ENCODE measurements at regions not wholly inside any gene's neighbourhood (a gene's known extent, or its start where the extent isn't known, plus 50 kb on each side); places are given as distances from the start of the nearest gene placed in this dataset.
"Not testable (repeated sequence)": the region's sequence is repeated elsewhere in the genome, so short reads cannot be mapped to it uniquely, and the experiment has no call there.

DNA sequence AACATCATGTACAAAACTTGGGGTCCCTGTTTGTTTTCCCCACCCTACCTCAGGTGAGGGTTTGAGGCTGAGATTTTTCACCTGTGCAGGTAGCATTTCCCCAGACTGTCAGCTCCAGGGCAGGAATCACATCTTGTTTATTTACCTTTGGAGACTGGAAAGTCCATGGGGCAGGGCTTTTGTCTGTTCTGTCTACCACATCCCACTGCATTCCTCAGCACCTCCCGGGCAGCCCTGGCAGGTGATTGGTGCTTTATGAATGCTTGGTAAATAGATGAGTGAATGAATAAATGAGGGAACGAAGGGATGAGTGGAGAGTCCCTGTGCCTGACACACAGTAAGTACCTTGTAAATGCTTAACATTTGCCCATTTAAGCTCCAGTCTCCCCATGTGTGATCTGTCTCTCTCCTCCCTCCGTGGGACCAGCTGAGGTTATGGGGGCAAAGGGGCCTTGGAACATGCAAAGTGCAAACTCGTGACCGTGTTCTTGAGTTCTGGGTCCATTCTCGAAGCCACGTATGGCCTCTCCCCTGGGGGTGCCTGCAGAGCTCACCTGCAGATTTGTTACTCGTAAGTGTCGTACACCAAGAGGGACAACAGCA, 69.7 kb upstream of the PMEPA1 start:
- no peak for DNase-seq

DNA sequence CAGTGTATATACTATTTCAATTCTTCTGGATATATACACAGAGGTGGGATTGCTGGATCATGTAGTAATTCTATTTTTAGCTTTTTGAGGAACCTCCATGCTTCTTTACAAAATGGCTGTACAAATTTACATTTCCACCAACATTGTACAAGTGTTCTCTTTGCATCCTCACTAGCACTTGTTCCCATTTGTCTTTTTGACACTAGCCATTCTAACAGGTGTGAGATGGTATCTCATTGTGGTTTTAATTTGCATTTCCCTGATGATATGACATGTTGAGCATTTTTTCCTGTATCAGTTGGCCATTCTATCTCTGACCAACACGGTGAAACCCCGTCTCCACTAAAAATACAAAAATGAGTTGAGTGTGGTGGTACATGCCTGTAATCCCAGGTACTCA, 68.1 kb upstream of the PMEPA1 start:
- DNase-seq, result no peak

DNA sequence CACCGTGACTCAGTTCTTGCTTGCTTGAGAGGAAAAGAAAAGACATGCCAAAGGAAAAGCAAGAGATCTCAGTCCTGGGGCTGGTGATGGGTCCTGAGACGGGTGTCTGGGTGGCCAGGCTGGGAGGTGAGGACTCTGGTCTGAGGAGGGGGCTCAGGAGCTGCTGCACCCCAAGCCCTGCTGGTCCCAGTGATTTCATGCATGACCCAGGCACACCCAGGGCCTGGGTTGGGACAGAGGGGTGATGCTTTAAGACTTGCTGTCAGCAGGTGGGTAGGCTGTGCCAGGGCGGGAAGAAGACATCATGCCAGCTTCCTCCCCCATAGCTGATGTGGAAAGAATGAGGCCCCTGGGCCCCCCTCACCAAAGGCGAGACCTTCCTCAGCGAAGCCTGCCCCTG, 65.1 kb upstream of the PMEPA1 start:
- no peak for DNase-seq

DNA sequence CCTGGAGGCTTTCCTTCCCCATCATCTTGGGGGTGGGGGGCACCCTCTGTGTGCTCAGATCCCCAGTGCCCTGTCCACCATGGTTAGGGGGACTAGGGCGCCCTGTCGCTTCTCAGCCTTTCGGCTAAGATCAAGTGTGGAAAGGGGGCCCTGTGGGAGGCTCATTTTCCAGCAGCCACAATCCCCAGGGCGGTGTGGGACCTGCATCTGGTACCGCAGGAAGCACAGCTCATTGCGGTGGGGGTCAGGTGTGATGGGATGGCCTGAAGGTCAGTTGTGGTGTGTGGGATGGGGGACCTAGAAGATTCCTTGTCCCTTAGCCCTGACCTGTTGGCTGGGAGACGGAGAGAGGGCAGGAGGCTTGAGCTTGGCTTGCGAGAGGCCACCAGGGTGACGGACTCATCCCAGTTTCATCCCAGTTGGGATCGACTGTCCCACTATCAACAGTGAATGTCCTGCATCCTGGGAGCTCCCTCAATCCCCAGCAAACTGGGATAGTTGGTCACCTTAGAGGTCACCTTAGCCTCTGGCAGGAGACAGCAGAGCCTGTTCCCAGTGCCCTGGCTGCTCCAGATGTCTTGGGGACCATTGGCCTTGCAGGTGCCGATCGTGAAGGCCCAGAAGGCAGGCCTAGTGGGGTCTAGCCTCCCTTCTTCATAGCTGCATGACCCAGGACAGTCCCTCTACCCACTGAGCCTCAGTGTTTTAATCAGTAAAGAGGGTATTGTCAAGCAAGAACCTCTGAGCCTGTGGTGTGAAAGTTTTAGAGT, 64.5 kb upstream of the PMEPA1 start:
- DNase-seq, result no peak

DNA sequence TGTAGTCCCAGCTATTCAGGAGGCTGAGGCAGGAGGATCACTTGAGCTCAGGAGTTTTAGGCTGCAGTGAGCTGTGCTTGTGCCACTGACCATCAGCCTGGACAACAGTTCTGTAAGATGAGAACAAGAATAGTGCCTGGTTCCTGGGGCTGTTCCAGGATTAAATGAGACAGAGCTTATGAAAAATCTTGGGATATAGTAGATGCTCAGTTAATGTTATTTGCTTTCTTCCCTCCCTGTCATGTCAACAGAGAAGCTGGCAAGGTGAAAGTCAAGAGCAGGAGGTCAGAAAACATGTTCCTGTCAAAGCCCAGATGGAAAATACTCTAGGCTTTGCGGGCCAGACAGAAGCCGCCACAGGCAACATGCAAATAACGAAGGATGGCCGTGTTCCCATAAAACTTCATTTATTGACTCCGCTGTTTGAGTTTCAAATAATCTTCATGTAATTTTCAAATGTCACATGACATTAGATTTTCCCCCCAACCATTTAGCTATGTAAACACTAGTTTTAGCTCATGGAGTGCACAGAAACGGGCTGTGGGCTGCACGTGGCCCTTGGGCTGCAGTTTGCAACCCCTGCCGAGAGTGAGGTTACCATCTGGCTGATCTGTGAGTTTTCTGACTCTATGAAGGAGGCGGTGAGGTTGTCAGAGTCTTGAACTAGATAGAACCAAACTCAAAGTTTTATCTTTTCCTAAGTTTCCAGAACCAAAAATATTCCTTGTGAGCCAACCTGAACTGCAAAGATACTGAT, 63.4 kb upstream of the PMEPA1 start:
- no peak for DNase-seq

DNA sequence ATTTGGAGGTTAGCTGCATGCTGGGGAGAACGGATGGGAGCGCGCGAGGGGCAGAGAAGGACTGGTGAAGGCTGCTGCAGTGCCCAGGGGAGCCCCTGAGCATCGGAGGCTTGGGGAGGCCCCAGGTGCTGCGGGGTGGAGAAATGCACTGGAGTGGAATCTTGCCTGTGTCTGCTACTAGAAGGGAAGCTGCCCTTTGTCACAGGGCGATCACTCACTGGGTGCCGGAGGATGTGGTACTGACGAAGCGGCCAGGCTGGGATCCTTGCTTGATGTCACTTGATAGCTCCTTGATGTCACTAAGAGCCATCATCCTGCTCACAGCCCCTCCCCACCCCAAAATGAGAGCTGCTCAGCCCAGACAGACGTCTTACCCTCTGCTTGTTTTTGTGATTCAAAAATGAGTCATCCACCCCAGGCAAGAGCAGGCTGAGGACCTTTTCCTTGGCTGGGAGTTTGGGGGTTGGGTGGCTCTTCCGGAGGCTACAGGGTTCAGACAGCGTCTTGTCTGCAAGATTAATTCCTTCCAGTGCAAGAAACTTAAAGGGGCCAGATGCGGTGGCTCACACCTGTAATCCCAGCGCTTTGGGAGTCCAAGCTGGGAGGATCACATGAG, 62.6 kb upstream of the PMEPA1 start:
- DNase-seq, result no peak

DNA sequence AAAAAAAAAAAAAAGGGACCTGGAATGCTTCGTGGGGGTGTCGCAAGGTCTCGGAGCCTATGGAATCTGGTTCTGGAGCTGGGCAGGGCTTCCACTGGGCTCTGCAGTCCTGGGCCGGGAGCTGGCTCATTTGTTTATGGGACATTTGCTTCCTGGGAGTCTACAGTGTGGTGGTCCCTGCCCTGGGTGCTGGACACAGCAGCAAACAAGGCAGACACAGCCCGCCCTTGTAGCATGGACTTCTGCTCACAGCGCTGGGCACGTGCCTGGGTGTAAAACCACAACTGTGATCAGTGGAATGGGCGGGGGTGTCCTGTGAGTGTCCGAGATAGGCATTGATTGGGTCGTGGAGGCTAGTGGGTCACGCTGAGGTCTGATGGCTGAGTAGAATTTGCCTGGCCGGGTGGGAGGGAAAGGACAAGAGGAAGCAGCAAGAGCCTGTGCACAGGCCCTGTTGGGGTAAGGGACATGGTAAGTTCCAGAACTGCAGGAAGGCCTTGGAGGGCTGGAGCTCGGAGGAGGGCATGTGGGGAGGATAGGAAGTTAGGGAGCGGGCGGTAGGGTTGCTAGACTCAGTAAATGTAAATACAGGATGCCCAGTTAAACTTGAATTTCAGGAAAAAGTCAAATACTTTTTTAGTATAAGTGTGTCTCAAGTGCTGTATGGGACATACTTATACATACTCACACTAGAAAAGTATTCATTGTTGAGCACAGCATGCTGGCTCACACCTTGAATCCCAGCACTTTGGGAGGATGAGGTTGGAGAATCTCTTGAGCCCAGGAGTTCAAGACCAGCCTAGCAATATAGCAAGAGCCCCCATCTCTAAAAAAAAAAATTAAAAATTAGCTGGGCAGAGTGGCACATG, 61.3 kb upstream of the PMEPA1 start:
- no peak for DNase-seq

DNA sequence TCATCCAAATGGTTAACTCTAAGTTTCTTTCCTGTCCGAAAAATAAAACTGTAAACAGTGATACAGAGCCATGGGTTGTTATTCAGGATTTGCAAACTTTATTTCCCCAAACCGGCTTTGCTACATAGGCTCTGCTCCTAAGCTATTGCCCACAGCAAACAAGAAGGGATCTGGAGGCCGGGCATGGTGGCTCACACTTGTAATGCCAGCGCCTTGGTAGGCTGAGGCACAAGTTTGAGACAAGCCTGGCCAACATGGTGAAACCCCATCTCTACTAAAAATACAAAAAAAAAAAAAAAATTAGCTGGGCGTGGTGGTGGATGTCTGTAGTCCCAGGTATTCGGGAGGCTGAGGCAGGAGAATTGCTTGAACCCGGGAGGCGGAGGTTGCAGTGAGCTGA, 60.6 kb upstream of the PMEPA1 start:
- not testable (repeated sequence) for DNase-seq

DNA sequence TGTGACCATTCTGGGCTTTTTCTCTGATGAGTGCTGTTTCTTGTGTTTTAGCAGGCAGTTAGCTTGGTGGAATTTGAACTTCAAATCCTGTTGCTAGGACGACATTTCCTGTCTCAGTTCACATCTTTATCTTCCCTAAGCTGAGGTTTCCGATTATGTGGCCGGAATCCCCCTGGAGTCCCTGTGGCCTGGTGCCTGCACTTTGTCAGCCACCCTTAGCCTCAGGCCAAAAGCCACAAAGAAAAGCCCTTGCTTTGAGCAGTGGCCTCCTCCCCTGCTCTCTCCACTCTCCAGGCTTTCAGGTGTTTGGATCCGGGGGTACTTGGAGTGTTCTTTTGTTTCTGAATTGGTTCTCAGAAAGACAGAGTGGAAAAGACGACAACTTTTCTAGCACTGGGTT, 59.9 kb upstream of the PMEPA1 start:
- DNase-seq, result no peak

DNA sequence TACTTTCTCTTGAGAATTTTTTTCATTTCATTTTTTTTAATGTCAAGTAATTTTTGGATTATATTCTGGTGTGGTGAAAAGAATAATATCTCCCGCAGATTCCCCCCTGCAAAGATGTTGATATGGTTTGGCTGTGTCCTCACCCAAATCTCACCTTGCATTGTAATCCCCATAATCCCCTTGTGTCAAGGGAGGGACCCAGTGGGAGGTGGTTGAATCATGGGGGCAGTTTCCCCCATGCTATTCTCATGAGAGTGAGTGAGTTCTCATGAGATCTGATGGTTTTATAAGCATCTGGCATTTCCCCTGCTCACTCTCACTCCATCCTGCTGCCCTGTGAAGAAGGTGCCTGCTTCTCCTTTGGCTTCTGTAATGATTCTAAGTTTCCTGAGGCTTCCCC, 58.7 kb upstream of the PMEPA1 start:
- DNase-seq, result no peak

DNA sequence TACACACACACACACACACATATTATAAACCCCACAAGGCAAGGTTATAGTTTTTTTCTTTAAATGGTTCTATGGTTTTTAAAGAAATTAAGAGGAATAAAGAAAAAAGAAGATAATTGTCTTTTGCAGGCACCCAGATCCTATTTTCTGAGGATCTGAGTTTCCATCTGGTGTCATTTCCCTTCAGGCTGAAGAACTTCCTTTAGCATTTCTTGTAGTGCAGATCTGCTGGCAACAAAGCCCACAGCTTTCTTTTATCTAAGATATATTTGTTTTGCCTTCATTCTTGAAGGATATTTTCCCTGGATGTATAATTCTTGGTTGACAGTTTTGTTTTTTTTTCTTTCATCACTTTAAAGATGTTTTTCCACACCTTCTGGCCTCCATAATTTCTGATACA, 57.6 kb upstream of the PMEPA1 start:
- DNase-seq, result no peak

DNA sequence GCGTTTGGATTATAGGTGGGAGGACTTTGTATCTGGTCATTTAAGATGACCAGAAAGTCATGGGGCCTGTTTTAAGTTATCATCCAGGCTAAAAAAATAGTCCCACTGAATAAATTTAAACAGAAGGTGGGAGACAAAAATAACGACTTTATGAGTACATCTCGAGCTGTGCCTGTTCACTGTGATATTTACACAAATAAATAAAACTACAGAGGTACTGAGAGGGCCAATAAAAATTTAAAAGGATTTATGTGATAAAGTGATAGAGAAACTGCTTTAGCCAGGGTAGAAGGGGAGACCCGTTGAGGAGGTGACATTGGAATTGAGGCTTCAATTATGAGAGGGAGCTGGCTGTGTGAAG, 53.4 kb upstream of the PMEPA1 start:
- DNase-seq, result no peak

DNA sequence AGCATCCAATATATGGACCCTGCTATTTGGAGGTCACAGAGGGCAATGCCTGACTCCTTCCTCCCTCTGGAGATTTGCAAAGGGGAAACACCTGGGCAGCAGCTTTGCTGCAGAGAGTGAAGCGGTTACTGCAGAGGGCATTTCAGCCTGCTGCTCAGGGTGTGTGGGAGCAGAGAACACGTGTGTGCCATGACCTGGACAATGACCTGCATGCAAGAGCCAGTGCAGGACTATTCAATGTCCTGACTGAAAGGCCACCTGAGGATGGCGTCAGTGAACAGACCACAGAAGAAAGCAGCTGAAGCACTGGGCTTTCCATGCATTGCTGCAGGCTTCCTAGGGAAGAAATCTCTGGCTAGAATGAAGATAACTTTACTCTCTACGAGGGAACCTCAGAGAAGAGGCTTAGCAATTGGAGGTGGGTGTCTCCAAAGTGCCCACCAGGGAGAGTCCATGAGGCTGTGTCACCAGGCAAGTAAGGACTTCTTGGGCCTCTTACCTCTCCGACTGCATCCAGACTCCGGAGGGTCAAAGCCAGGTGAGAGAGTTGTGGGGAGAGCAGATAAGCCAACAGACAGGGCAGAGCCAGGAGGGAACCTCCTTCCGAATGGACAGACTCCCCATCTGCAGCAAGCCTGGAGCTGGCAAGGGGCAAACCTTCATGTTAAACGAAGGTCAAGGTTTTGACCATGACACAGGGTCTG, 52.9 kb upstream of the PMEPA1 start:
- DNase-seq, result no peak

DNA sequence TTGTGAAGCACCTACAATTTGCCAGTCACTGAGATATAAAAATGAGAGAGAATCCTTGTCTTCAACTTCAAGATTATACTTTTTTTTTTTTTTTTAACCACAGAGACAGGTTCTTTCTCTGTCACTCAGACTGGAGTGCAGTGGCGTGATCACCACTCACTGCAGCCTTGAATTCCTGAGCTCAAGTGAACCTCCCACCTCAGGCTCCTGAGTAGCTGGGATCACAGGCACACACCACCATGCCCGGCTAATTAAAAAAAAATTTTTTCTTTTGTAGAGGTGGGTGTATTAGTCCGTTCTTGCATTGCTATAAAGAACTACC, 51.6 kb upstream of the PMEPA1 start:
- no peak for DNase-seq

DNA sequence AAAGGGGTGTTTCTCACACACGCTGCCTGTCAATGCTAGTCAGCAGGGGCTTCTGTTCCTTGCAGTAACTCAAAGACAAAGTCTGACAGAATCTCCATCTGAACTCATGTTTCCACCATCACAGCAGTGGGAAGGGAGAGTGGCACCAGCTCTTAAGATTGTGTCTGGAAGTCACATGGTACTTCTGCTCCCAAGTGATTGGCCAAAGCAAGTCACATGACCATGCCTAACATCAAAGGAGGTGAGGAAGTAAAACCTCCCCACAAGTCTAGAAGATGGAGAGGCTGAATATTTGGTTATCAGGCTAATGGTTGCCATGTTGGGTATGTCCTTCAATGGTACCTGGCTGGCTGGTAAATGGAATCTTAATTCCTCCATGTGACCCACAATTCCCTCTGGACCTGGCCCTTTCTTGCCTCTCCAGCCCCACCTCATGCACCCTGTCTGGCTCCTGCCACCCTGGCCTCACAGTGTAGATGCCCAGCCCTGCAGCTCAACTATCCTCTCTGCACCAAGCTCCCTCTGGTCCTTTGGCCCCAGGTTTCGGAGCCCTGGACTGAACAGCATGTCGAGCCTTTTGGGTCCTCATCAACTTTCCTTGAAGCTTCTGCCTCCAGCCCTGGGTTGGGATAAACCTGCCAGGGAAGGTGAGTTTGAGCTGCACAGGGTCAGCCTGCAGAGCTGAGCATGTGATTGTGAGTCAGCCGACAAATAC, 51.0 kb upstream of the PMEPA1 start:
- DNase-seq, result no peak

DNA sequence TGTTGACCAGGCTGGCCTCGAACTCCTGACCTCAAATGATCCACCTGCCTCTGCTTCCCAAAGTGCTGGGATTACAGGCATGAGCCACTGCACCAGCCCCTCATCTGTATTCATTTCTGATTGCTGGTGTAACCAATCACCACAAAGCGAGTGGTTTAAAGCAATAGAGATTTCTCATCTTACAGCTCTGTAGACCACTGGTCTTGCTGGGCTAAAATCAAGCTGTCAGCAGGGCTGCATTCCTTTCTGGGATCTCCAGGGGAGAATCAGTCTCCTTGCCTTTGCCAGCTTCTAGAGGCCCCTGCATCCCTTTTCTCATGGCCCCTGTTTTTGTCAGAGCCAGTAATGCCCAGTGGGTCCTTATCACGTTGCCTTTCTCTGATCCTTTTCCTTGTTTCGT, 49.9 kb upstream of the PMEPA1 start:
- no peak for DNase-seq

All from stimulated activated CD8-positive, alpha-beta memory T cell treated with anti-CD3 and anti-CD28 coated beads, Interleukin-4, amount 100 ng/mL, for 48 hours (primary cell).